ENCODE measurements at regions not wholly inside any gene's neighbourhood (a gene's known extent, or its start where the extent isn't known, plus 50 kb on each side); places are given as distances from the start of the nearest gene placed in this dataset.

DNA sequence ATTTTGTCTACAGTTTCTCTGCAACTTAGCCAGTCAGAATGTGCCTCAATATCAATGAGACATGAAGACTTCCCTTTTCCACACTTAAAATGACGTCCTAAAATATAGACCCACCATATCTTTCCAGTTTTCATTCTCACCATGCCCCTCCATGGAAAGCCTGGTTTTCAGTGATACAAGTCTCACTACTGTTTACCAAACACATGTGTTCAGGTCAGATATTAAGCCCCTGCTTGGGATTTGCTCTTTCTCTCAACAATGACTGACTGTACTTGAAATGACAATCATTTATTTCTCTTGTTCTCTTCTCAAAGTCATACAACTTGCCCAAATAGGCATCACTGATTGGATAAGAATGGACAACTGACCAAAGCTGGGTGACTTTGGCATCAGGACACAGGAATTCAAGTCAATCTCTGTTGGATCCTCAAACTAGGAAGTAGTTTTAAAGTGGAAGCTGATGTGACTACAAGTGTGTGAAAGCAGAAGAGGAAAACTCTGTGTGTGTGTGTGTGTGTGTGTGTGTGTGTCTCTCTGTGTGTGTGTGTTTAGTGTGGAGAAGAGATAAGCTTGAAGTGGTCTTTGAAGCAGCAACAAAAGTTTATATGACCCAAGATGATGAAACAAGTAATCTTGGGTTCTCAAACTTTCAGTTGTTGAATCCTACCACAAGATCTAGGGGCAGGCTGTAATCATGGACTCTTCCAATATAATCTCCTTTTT, 217.4 kb upstream of the FGF13 start:
- Histone ChIP-seq H3K14ac (ENCODE audit: insufficient read depth, low read length) (no peak overlapping the region), H3K27me3 (ENCODE audit: insufficient read depth, low read length) (no peaks in the 10 kb centered on the region), H3K4me2 (ENCODE audit: insufficient read depth, insufficient read length, low read length) (no peak overlapping the region), H2AK5ac (ENCODE audit: insufficient read length, low read length) (no peak overlapping the region), H3K4me1 (ENCODE audit: insufficient read depth, low read length) (no peaks in the 10 kb centered on the region), H4K8ac (replicated peaks; ENCODE audit: insufficient read length, low read depth, low read length) (no peak overlapping the region), H3K79me2 (ENCODE audit: insufficient read depth, low read length) (no peaks in the 10 kb centered on the region), H2BK12ac (ENCODE audit: insufficient read length, low read depth, low read length) (no peak overlapping the region), H2BK5ac (ENCODE audit: insufficient read length, low read length) (no peak overlapping the region), H4K20me1 (ENCODE audit: control insufficient read depth, insufficient read depth, insufficient read length) (no peaks in the 10 kb centered on the region), H3K9ac (ENCODE audit: extremely low read depth, insufficient read length, low read length) (no peak overlapping the region), H2AFZ (ENCODE audit: low read length) (no peak overlapping the region), H3K23me2 (ENCODE audit: insufficient read length, low read depth, low read length, poor library complexity, severe bottlenecking) (no peaks in the 10 kb centered on the region), H3K18ac (ENCODE audit: insufficient read length, low read depth, low read length) (no peak overlapping the region), H3K79me1 (ENCODE audit: insufficient read depth, low read depth, low read length, poor library complexity, severe bottlenecking) (no peaks in the 10 kb centered on the region), H3T11ph (ENCODE audit: low read length) (no peak overlapping the region), H3K23ac (ENCODE audit: insufficient read length, low read depth, low read length) (no peak overlapping the region), H3K4ac (ENCODE audit: low read depth, low read length) (no peak overlapping the region), H3K9me3 (ENCODE audit: control insufficient read depth, low read depth, low read length) (no peaks in the 10 kb centered on the region), H3K27ac (ENCODE audit: insufficient read length, low read depth, low read length) (no peak overlapping the region), H2BK15ac (ENCODE audit: low read depth, low read length) (no peak overlapping the region), H2BK120ac (ENCODE audit: low read depth, low read length, poor library complexity, severe bottlenecking) (no peak overlapping the region), H2BK20ac (ENCODE audit: low read depth, low read length, poor library complexity, severe bottlenecking) (no peak overlapping the region), H3K56ac (ENCODE audit: insufficient read length, low read depth, low read length) (no peak overlapping the region), H4K5ac (ENCODE audit: insufficient read length, low read depth, low read length) (no peak overlapping the region), H4K91ac (ENCODE audit: insufficient read length, low read depth, low read length) (no peak overlapping the region)
- WGBS (ENCODE audit: extremely low coverage, insufficient read length, low lambda C conversion rate) = no CpG with 5 or more reads among the region's 1 CpG
- H3K27ac Mint-ChIP-seq = no peak overlapping the region
- DNase-seq = no peak
- H3K9me3 Mint-ChIP-seq = peaks cover 0 to 30% of the 10 kb centered on the region in 2 experiments; a peak in 2 of 5 replicates
- H3K4me3 Mint-ChIP-seq = no peak overlapping the region
- TF ChIP-seq, protein P1, sequence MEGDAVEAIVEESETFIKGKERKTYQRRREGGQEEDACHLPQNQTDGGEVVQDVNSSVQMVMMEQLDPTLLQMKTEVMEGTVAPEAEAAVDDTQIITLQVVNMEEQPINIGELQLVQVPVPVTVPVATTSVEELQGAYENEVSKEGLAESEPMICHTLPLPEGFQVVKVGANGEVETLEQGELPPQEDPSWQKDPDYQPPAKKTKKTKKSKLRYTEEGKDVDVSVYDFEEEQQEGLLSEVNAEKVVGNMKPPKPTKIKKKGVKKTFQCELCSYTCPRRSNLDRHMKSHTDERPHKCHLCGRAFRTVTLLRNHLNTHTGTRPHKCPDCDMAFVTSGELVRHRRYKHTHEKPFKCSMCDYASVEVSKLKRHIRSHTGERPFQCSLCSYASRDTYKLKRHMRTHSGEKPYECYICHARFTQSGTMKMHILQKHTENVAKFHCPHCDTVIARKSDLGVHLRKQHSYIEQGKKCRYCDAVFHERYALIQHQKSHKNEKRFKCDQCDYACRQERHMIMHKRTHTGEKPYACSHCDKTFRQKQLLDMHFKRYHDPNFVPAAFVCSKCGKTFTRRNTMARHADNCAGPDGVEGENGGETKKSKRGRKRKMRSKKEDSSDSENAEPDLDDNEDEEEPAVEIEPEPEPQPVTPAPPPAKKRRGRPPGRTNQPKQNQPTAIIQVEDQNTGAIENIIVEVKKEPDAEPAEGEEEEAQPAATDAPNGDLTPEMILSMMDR (conservative IDR thresholded peaks at IDR 0.05) = no peak
- peaks cover 0 to 6% of the 10 kb centered on the region in 2 experiments; a peak in 2 of 4 replicates for H3K4me1 Mint-ChIP-seq
- H3K27me3 Mint-ChIP-seq (ENCODE audit: low read depth) = no peaks in the 10 kb centered on the region
- no peaks in the 10 kb centered on the region for H3K36me3 Mint-ChIP-seq (ENCODE audit: insufficient read depth in 1 of 3, low read depth in 3 of 3)
